ENCODE measurements at regions not wholly inside any gene's neighbourhood (a gene's known extent, or its start where the extent isn't known, plus 50 kb on each side); places are given as distances from the start of the nearest gene placed in this dataset.

DNA sequence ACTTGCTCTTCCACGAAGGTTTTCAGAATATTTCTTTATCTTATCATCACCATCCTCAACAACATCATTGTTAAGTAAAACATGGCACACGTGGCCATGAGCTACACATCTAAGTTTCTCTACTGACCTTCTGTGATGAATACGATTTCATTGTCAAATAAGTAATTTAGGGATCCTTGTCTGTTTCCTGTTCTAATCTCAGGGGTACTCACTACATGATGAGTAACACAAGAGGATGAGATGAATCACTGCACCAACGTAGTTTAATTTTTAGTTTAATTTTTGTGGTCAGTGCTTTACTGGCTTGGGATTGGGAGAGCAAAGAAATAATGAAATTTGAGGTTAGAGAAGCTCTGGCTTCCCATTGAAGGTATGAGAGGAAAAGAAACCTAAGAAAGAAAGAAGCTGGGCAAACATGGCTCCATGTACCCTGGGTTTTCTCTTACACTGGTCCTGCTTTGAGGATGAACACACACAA lies 461.9 kb upstream of the KLF6 start:
- Histone ChIP-seq H3K27me3 (no peaks in the 10 kb centered on the region), H3K36me3 (no peaks in the 10 kb centered on the region), H3K27ac (peak overlapping the region in 1 of 2 donors; percentile 28), H3K4me1 (ENCODE audit: insufficient read depth) (peaks cover 3% of the 10 kb centered on the region), H3K9me3 (no peaks in the 10 kb centered on the region), H3K4me3 (no peak overlapping the region)
- intact Hi-C loops (cut with DNase I) = no loop called here
- DNase-seq = no peak
- WGBS, 3 donors = 3 to 8% (median 4%) methylated on average over 4 of the region's 4 CpGs
- TF ChIP-seq EP300 (IDR thresholded peaks at IDR 0.05) (no peak), POLR2A (IDR thresholded peaks at IDR 0.05) (no peak)
- TF ChIP-seq, protein P1, sequence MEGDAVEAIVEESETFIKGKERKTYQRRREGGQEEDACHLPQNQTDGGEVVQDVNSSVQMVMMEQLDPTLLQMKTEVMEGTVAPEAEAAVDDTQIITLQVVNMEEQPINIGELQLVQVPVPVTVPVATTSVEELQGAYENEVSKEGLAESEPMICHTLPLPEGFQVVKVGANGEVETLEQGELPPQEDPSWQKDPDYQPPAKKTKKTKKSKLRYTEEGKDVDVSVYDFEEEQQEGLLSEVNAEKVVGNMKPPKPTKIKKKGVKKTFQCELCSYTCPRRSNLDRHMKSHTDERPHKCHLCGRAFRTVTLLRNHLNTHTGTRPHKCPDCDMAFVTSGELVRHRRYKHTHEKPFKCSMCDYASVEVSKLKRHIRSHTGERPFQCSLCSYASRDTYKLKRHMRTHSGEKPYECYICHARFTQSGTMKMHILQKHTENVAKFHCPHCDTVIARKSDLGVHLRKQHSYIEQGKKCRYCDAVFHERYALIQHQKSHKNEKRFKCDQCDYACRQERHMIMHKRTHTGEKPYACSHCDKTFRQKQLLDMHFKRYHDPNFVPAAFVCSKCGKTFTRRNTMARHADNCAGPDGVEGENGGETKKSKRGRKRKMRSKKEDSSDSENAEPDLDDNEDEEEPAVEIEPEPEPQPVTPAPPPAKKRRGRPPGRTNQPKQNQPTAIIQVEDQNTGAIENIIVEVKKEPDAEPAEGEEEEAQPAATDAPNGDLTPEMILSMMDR (IDR thresholded peaks at IDR 0.05) = no peak

DNA sequence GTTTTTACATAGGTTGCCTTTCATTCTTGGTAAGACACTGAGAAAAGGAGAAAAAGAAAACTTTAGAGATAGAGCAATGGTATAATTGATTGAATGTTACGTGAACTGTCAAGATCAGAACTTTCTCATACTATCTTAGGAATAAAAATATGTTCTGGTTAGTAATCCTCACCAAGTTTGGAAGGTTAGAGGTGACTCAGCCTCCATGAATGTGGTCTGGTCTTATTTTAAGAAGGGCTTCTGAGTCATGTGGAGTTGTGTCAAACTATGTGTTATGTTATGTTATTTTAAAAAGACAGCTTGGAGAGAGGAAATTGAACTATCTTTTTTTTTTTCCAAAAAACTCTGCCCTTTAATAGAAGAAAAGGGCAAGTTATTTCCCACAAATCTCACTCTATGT lies 458.6 kb upstream of the KLF6 start:
- WGBS, 3 donors = 10 to 24% (median 15%) methylated on average over 1 of the region's 1 CpG
- intact Hi-C loops (cut with DNase I) = no loop called here
- no peaks in the 10 kb centered on the region for H3K9me3 ChIP-seq
- TF ChIP-seq EP300 (IDR thresholded peaks at IDR 0.05) = no peak
- TF ChIP-seq, protein P1 (IDR thresholded peaks at IDR 0.05) = no peak
- TF ChIP-seq POLR2A (IDR thresholded peaks at IDR 0.05) = no peak
- H3K36me3 ChIP-seq = no peaks in the 10 kb centered on the region
- no peaks in the 10 kb centered on the region for H3K27me3 ChIP-seq
- H3K4me3 ChIP-seq = peak overlapping the region; percentile 27
- no peak overlapping the region for H3K27ac ChIP-seq
- peak in 1 of 5 donors; percentile 34 for DNase-seq
- H3K4me1 ChIP-seq (ENCODE audit: insufficient read depth) = peaks cover 5% of the 10 kb centered on the region

DNA sequence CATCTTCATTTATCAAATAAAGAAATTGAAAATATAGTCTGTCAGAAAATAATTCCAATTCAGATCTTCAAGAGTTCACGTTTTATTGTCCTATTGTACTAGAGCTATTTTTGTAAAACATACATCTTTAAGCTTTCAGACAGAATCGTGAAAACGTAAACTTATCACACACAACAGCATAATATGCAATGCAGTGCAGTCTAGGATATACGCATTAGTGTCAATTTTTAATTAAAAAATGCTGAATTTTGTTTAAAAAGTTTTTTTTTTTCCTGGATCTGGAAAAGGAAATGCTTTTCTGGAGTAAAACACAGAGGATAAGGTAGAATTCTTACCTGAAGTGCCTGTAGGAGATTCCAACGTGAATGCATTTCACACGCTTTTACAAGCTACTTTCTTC lies 458.2 kb upstream of the KLF6 start:
- DNase-seq = no peak
- Histone ChIP-seq H3K4me1 (ENCODE audit: insufficient read depth) (peaks cover 5% of the 10 kb centered on the region), H3K27ac (no peak overlapping the region), H3K27me3 (no peaks in the 10 kb centered on the region), H3K36me3 (no peaks in the 10 kb centered on the region), H3K9me3 (no peaks in the 10 kb centered on the region), H3K4me3 (peak overlapping the region; percentile 27)
- intact Hi-C loops (cut with DNase I) = no loop called here
- TF ChIP-seq POLR2A (IDR thresholded peaks at IDR 0.05) = no peak
- no peak for TF ChIP-seq EP300 (IDR thresholded peaks at IDR 0.05)
- TF ChIP-seq, protein P1 (IDR thresholded peaks at IDR 0.05) = no peak
- 71 to 80% (median 71%) methylated on average over 6 of the region's 6 CpGs for WGBS, 3 donors

DNA sequence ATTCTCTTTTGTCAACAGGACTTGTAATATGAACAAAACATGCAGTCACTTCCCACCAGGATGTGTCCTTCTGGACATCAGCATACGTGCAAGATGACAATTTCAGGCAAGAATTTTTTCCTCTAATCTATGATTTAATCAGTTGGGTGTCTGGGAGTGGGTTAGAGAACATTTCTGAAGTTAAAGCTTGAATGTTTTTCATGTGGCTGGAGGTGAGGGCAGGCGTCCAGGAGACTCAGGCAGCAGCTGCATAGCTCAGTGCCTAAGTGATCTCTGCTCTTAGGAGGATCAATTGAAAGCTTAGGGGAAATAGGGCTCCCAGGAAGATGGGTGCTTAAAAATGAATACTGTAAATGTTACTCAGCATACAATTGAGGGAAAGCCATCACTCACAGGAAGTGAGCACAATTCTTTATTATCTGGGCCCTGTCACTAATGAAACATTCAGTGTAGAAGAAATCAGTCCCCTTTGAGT lies 457.6 kb upstream of the KLF6 start:
- no peaks in the 10 kb centered on the region for H3K9me3 ChIP-seq
- no peak overlapping the region for H3K27ac ChIP-seq
- no peaks in the 10 kb centered on the region for H3K36me3 ChIP-seq
- WGBS, 3 donors = 8 to 25% (median 18%) methylated on average over 2 of the region's 2 CpGs
- peak in 2 of 5 donors; percentile 21 to 51 for DNase-seq
- no peaks in the 10 kb centered on the region for H3K27me3 ChIP-seq
- TF ChIP-seq, protein P1 (IDR thresholded peaks at IDR 0.05) = no peak
- TF ChIP-seq POLR2A (IDR thresholded peaks at IDR 0.05) (no peak), EP300 (IDR thresholded peaks at IDR 0.05) (no peak)
- intact Hi-C loops (cut with DNase I) = no loop called here
- peak overlapping the region; percentile 27 for H3K4me3 ChIP-seq
- H3K4me1 ChIP-seq (ENCODE audit: insufficient read depth) = peaks cover 5% of the 10 kb centered on the region
